NT2/D1 (cell line): ENCODE measurements at regions not wholly inside any gene's neighbourhood (a gene's known extent, or its start where the extent isn't known, plus 50 kb on each side); places are given as distances from the start of the nearest gene placed in this dataset.

ENCODE experiments used
- YY1 ChIP-seq: IDR thresholded peaks from 2 replicates; pipeline ENCODE4 v1.6.1; 2011; ENCODE audit not compliant: insufficient read length, insufficient read depth
- ZNF274 ChIP-seq: IDR thresholded peaks from 2 replicates; pipeline ENCODE4 v1.6.1; 2011; ENCODE audit warnings: mild to moderate bottlenecking, low read depth, low read length

DNA sequence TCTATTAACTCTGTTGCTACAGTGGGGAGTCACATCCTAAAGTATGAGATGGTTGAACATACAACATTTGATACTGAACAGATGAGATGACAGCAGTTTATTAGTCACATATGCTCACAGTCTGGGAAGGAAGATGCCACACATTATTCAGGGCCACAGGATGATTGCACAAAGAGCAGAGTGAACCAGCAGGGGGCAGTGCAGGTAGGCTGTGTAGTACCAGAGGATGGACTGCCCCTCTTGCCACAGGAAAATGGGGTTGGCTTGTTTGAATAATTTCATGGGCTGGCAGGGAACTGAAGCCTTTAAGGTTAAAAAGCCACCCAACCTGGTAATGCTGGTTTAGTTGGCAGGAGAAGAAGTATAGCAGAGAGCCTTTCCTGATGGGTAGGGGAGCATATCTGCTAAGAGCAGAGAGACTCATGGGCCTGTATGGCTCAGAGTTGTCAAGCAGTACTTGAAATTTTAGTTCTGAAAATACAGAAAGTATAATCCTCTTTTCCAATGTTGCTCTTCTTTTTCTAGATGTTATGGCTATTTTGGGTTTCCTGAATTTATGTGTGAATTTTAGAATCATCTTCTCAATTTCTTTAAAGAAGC is 180.4 kb upstream of the B3GAT1 start:
- no peak for TF ChIP-seq YY1
- no peak for TF ChIP-seq ZNF274
